Lung (tissue), 11 donors: ENCODE measurements at regions not wholly inside any gene's neighbourhood (a gene's known extent, or its start where the extent isn't known, plus 50 kb on each side); places are given as distances from the start of the nearest gene placed in this dataset.

ENCODE experiments used
- ATAC-seq: fragments of 200-7000 bp; cut with Tn5 transposase; one replicate; pipeline ENCODE4 v1.9.1; 2020; ENCODE audit warnings: moderate number of reproducible peaks; ENCODE audit not compliant: insufficient read depth, low FRiP score
- DNase-seq, 3 donors: peaks; one replicate each; pipeline ENCODE4 v3.0.0-alpha.2; 2013 to 2017
- H3K27ac ChIP-seq, 2 donors: one replicate each; pipeline ENCODE4 v1.5.1; 2013; ENCODE audit warnings: mild to moderate bottlenecking in 2 of 2, moderate library complexity in 2 of 2, control low read depth in 1 of 2, inconsistent platforms in 1 of 2, low read depth in 1 of 2, low read length in 1 of 2
- H3K27me3 ChIP-seq, 3 donors: one replicate each; pipeline ENCODE4 v1.5.1; 2013; ENCODE audit warnings: low read length in 2 of 3; ENCODE audit not compliant: control insufficient read depth in 3 of 3, insufficient read depth in 3 of 3
- H3K36me3 ChIP-seq, 4 donors: one replicate each; pipeline ENCODE4 v1.5.1; 2013; ENCODE audit warnings: low read length in 4 of 4, mild to moderate bottlenecking in 1 of 4, moderate library complexity in 1 of 4; ENCODE audit not compliant: control insufficient read depth in 4 of 4, insufficient read depth in 4 of 4
- H3K4me1 ChIP-seq, 5 donors: one replicate each; pipeline ENCODE4 v1.5.1; 2013; ENCODE audit warnings: low read length in 5 of 5, mild to moderate bottlenecking in 2 of 5, moderate library complexity in 1 of 5; ENCODE audit not compliant: control insufficient read depth in 5 of 5, insufficient read depth in 5 of 5
- H3K4me3 ChIP-seq: one replicate; pipeline ENCODE4 v1.5.1; 2013; ENCODE audit warnings: mild to moderate bottlenecking, control low read depth, moderate library complexity
- H3K9ac ChIP-seq, 2 donors: one replicate each; pipeline ENCODE4 v1.5.1; 2013; ENCODE audit warnings: low read length in 2 of 2, control low read depth in 1 of 2; ENCODE audit not compliant: insufficient read depth in 1 of 2
- H3K9me3 ChIP-seq, 4 donors: one replicate each; pipeline ENCODE4 v1.5.1; 2013; ENCODE audit warnings: low read length in 3 of 4, mild to moderate bottlenecking in 1 of 4, moderate library complexity in 1 of 4; ENCODE audit not compliant: control insufficient read depth in 4 of 4, insufficient read depth in 3 of 4
- WGBS, 2 donors: extraction: QIAGEN DNeasy Blood & Tissue Kit; methylation state at CpG; one replicate each; pipeline ENCODE4 v1.1.7; 2013; 5-methylcytosine and 5-hydroxymethylcytosine counted together
- TF ChIP-seq, protein P1 (sequence below): IDR thresholded peaks from 2 replicates; pipeline ENCODE4 v1.5.1; 2012; ENCODE audit warnings: mild to moderate bottlenecking; ENCODE audit errors: control extremely low read depth, extremely low read depth
- donor health status: control.
- donor health status: control.
- donor health status: Bipolar disorder and iron deficiency.
- donor health status: healthy.
- donor health status: DM: yes; HTN: yes; CAD: no.

DNA sequence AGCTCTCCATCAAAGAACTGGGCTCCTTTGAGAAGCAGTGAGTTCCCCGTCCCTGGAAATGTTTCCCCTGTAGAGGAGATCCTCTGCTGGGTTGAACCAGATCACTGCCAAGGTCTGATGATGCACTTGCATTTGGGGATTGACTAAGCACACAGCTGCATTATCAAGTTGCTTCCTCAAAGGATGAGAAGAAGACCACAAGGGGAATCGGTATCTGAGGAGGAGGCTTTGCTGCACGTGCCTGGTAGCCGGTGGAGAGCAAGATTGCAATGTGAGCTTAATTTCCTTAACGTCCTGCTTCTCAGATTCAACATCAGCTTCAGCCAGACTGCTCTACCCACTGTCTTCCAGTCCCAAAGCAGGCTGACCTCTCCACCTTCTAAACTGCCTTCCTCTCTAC lies 128.8 kb upstream of the STMND1 start:
- ATAC-seq = no peak
- Histone ChIP-seq H3K36me3 (no peaks in the 10 kb centered on the region), H3K9ac (no peak overlapping the region), H3K4me1 (peaks cover 0 to 26% (median 4%) of the 10 kb centered on the region in 5 donors), H3K27me3 (no peaks in the 10 kb centered on the region), H3K27ac (no peak overlapping the region), H3K9me3 (peaks cover 0 to 2% (median 0%) of the 10 kb centered on the region in 4 donors), H3K4me3 (no peak overlapping the region)
- 40 to 76% methylated on average over 5 of the region's 5 CpGs for WGBS, 2 donors
- TF ChIP-seq, protein P1, sequence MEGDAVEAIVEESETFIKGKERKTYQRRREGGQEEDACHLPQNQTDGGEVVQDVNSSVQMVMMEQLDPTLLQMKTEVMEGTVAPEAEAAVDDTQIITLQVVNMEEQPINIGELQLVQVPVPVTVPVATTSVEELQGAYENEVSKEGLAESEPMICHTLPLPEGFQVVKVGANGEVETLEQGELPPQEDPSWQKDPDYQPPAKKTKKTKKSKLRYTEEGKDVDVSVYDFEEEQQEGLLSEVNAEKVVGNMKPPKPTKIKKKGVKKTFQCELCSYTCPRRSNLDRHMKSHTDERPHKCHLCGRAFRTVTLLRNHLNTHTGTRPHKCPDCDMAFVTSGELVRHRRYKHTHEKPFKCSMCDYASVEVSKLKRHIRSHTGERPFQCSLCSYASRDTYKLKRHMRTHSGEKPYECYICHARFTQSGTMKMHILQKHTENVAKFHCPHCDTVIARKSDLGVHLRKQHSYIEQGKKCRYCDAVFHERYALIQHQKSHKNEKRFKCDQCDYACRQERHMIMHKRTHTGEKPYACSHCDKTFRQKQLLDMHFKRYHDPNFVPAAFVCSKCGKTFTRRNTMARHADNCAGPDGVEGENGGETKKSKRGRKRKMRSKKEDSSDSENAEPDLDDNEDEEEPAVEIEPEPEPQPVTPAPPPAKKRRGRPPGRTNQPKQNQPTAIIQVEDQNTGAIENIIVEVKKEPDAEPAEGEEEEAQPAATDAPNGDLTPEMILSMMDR = no peak
- no peak for DNase-seq

DNA sequence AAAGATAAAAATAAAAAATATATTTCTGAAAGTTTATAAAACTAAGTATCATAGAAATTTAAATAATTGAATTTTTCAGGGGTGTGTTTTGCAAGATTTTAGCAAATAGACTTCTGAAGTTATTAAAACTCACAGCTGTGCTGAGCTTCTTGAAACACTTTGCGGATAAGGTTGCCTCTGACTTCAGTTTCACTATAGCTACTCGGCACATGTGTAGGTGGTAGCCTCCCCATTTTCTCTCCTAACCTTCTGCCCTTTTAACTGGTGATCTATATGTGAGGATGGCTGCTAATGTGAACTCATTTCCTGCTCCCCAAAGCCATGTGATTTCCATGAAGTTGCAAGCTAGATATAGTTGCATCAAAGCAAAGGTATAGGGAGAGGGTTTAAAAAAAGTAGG lies 129.3 kb upstream of the STMND1 start:
- TF ChIP-seq, protein P1 = no peak
- ATAC-seq = no peak

DNA sequence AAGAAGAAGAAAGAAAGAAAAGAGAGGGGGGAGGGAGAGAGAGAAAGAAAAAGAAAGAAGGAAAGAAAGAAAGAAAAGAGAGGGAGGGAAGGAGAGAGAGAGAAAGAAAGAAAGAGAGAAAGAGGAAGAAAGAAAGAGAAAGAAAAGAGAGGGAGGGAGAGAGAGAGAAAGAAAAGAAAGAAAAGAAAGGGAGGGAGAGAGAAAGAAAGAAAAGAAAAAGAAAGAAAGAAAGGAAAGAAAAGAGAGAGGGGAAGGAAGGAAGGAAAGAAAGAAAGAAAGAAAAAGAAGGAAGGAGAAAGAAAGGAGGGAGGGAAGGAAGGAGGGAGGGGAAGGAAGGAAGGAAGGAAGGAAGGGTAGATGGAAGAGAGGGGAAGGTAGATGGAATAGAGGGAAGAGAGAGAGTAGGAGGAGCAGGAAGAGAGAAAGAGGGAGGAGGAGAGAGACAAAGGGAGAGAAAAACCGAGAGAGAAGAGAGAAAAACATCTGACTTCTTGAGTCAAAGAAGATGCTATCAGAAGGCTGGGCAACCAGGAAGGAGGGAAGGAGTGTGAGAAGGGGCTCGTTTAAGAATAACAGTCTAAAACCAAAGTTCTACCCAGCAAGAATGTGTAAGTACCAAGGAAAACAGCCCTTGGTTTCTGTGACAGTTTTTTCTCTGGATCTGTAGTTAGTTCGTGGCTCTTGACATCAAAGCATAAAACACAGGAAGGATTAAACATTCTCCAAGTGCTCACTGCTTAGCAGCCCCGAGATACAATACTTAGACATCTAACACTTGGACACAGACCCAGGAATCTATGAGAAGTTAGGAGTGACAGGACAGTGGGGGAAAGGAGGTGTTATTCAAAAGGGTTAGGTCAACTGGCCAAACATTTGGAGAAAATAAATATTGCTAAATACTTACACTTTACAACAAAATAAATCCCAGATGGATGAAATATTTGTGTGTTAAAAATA lies 131.9 kb upstream of the STMND1 start:
- no peak overlapping the region for H3K4me3 ChIP-seq
- peaks cover 0 to 24% (median 5%) of the 10 kb centered on the region in 5 donors for H3K4me1 ChIP-seq
- 29 to 46% methylated on average over 4 of the region's 4 CpGs for WGBS, 2 donors
- no peaks in the 10 kb centered on the region for H3K27me3 ChIP-seq
- no peaks in the 10 kb centered on the region for H3K9me3 ChIP-seq
- DNase-seq (peak; percentile 54 to 93 (median 88)), ATAC-seq (no peak)
- no peak overlapping the region for H3K27ac ChIP-seq
- no peaks in the 10 kb centered on the region for H3K36me3 ChIP-seq
- H3K9ac ChIP-seq = peak overlapping the region in 1 of 2 donors; percentile 34
- TF ChIP-seq, protein P1 = no peak

More for the DNA sequence above, 129.3 kb upstream of the STMND1 start:
- Histone ChIP-seq H3K4me1 (peaks cover 0 to 26% (median 4%) of the 10 kb centered on the region in 5 donors), H3K36me3 (no peaks in the 10 kb centered on the region), H3K27ac (no peak overlapping the region), H3K9me3 (peaks cover 0 to 2% (median 0%) of the 10 kb centered on the region in 4 donors), H3K27me3 (no peaks in the 10 kb centered on the region), H3K9ac (no peak overlapping the region), H3K4me3 (no peak overlapping the region)
- 96% methylated on average over 2 of the region's 2 CpGs for WGBS, 2 donors
- DNase-seq = no peak
